ENCODE measurements at regions not wholly inside any gene's neighbourhood (a gene's known extent, or its start where the extent isn't known, plus 50 kb on each side); places are given as distances from the start of the nearest gene placed in this dataset.

DNA sequence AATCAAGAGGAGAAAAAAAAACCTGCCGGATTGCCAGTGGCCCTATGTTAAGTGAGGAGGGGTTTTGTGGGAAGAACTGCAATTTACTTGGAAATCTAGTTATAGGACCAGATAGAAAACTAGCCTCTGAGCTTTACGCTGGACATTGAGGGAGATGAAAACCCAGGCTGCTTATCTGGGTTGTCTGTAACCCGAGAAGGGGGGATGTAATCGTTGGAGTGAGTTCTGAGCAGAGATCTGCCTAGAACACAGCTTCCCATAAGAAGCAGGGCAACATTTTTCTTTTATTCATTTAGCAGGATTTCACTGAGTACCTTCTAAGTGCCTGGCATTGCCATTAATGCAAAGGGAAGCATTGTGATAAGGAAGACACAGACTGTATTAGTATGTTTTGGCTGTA lies 70.6 kb downstream of the KATNIP start:
- TF ChIP-seq POLR2A (IDR thresholded peaks at IDR 0.05) (no peak), CTCF (IDR thresholded peaks at IDR 0.05) (no peak)
- Histone ChIP-seq H3K27me3 (no peaks in the 10 kb centered on the region), H3K4me1 (peaks cover 0 to 29% (median under 1%) of the 10 kb centered on the region in 12 donors), H3K9me3 (no peaks in the 10 kb centered on the region), H3K27ac (no peak overlapping the region), H3K36me3 (peaks cover 0 to 6% (median 0%) of the 10 kb centered on the region in 9 donors), H3K4me3 (no peak overlapping the region)
- intact Hi-C loops (cut with DNase I), result no loop called here
- no peak for ATAC-seq
- 72 to 74% (median 74%) methylated on average over 4 of the region's 4 CpGs for WGBS, 4 donors
- DNase-seq, result no peak

DNA sequence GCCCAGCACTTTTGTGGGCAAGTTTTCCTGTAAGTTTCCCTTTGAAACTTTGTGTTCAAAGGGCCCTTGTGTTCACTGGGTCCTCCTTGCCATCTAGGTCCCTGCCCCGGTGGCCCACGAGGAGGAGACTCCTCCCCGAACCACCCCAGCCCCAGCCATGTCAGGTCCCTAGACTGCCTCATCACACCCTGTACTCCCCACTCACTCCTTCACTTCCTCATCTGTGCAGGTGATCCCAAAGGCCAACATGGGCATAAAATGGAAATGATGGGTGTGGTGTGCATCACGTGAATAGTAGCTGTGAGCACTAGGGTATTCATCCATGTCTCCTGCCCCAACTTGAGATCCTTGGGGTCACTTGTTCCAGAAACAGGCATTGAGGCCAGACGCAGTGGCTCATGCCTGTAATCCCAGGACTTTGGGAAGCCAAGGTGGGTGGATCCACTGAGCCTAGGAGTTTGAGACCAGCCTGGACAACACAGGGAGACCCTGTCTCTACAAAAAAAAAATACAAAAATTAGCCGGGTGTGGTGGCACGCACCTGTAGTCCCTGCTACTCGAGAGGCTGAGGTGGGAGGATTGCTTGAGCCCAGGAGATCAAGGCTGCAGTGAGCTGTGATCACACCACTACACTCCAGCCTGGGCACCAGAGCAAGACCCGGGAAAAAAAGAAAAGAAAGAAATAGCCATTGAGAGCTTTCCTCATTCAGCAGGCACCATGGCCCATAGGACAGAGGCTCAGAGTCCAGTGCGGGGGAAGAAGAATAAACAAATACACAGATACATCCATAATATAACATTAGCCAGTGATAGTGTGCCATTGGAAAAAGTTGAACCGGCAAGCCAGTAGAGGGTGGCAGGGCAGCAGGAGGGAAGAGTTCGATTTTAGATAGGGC lies 74.5 kb downstream of the KATNIP start:
- no peaks in the 10 kb centered on the region for H3K9me3 ChIP-seq

GRCh38 chr16:27625050-27625697 lies 75.2 kb downstream of the KATNIP start:
- intact Hi-C loops (cut with DNase I), result no loop called here
- 62 to 67% (median 65%) methylated on average over 7 of the region's 7 CpGs for WGBS, 4 donors

More for the DNA sequence above, 74.5 kb downstream of the KATNIP start:
- TF ChIP-seq POLR2A (IDR thresholded peaks at IDR 0.05), result no peak
- TF ChIP-seq CTCF (IDR thresholded peaks at IDR 0.05), result no peak
- Histone ChIP-seq H3K4me3 (no peak overlapping the region), H3K36me3 (peaks cover 0 to 4% (median 0%) of the 10 kb centered on the region in 9 donors), H3K4me1 (peaks cover 0 to 22% (median 2%) of the 10 kb centered on the region in 12 donors), H3K27me3 (no peaks in the 10 kb centered on the region), H3K27ac (peak overlapping the region in 5 of 12 donors; percentile 25 to 70 (median 47))
- 91 to 94% (median 92%) methylated on average over 12 of the region's 12 CpGs for WGBS, 4 donors
- intact Hi-C loops (cut with DNase I), result no loop called here
- ATAC-seq (no peak), DNase-seq (no peak)

More at GRCh38 chr16:27625050-27625697, 75.2 kb downstream of the KATNIP start:
- TF ChIP-seq CTCF (IDR thresholded peaks at IDR 0.05), result no peak
- TF ChIP-seq POLR2A (IDR thresholded peaks at IDR 0.05), result no peak
- Histone ChIP-seq H3K4me3 (no peak overlapping the region), H3K4me1 (peaks cover 0 to 22% (median 2%) of the 10 kb centered on the region in 12 donors), H3K27ac (peak overlapping the region in 9 of 12 donors; percentile 20 to 79 (median 55)), H3K9me3 (no peaks in the 10 kb centered on the region), H3K36me3 (peaks cover 0 to 10% (median under 1%) of the 10 kb centered on the region in 9 donors), H3K27me3 (no peaks in the 10 kb centered on the region)
- DNase-seq (peak in 1 of 5 donors; percentile 37), ATAC-seq (peak; percentile 75 to 93 (median 86))

All from heart left ventricle (tissue), 16 donors.